ENCODE measurements at regions not wholly inside any gene's neighbourhood (a gene's known extent, or its start where the extent isn't known, plus 50 kb on each side); places are given as distances from the start of the nearest gene placed in this dataset.
"Not testable (repeated sequence)": the region's sequence is repeated elsewhere in the genome, so short reads cannot be mapped to it uniquely, and the experiment has no call there.

DNA sequence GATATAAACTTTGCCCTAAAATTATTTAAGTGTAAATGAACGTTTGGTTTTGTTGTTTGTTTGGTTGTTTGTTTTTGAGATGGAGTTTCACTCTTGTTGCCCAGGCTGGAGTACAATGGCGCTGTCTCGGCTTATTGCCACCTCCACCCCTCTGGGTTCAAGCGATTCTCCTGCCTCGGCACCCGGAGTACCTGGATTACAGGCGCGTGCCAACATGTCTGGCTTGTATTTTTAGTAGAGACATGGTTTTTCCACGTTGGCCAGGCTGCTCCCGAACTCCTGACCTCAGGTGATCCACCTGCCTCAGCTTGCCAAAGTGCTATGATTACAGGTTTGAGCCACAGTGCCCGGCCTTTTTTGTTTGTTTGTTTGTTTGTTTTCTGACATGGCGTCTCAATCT, 87.9 kb upstream of the CHD2 start:
- in situ Hi-C loops (cut with HindIII; ENCODE audit: low pct_unique_long_range_greater_than_20kb, low sequenced_read_pairs) = loop anchor here (25.0 kb wide), 1 partner anchor 100 kb away; the partner anchor contains the start of gene CHD2
- no peak for DNase-seq (ENCODE audit: low read depth)

DNA sequence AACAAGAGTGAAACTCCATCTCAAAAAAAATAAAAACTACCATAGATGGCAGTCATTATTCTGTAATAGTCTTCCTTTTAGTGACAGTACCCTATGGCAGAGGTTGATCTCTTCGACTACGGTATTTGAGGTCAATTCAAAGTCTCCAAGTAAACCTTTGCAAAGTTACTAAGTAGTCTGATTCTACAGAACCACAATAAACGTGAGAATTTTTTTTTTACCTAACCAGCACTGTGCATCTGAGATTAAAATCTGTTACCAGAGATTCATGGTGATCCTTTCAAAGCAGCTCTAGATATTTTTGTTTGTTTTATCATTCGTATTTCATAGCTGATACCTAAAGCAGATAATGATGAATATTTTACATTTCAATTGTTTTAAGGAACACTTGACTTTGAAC, 86.6 kb upstream of the CHD2 start:
- no peak for DNase-seq (ENCODE audit: low read depth)
- in situ Hi-C loops (cut with HindIII; ENCODE audit: low pct_unique_long_range_greater_than_20kb, low sequenced_read_pairs) = loop anchor here (25.0 kb wide), 1 partner anchor 99 kb away; the partner anchor contains the start of gene CHD2

DNA sequence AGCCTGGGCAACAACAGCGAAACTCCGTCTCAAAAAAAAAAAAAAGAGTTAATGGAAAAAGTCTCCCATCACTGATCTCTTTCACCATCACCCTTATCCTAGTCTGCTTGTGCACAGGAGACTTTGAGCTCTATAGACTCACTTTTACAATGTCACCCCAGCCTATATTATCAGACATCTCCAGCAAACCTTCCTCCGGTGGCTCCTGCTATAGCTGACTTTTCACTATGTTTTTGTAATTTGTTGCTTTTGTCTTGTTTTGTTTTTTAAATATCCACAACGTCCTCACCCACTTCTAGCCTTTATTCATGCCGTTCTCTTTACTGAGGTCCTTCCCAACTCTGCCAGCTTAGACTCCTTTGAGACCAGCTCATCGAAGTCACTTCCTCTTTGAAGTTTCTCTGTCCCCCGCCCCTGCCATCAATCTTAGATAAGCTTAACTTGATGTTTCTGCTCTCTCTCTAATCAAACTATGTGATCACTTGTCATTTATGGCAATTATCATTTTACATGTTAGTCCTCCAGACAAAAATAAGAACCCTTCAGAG, 82.7 kb upstream of the CHD2 start:
- in situ Hi-C loops (cut with HindIII; ENCODE audit: low pct_unique_long_range_greater_than_20kb, low sequenced_read_pairs) = loop anchor here (25.0 kb wide), 1 partner anchor 95 kb away; the partner anchor contains the start of gene CHD2
- DNase-seq (ENCODE audit: low read depth) = no peak

DNA sequence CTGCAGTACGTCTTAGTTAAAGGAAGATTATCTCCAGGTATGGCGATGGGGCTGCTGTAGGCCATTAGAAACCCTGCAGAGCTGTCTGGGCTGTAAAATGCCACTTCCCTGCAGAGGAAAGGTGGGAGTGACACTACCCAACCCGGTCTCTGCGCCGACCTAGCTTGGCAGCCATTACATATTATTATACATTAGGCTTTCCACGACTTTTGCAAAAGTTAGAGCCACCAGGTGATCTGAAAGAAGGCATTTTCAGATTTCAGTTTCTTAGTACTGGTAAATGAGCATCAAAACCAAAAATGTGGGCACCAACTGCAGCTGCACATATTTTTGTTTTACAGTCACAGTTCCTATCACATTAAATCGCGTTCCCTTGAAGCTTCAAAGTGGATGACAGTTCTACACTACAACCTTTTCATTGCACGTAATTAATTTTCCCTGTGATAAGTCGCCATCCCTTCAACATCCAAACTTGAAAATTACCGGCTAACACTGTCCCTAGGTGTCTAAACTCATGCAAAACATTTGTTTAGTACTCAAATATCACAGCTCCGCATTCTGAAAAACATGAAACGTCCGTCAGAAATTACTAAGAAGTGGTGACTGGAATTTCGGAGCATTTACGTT, 81.4 kb upstream of the CHD2 start:
- no peak for DNase-seq (ENCODE audit: low read depth)
- in situ Hi-C loops (cut with HindIII; ENCODE audit: low pct_unique_long_range_greater_than_20kb, low sequenced_read_pairs) = loop anchor here (25.0 kb wide), 1 partner anchor 94 kb away; the partner anchor contains the start of gene CHD2

DNA sequence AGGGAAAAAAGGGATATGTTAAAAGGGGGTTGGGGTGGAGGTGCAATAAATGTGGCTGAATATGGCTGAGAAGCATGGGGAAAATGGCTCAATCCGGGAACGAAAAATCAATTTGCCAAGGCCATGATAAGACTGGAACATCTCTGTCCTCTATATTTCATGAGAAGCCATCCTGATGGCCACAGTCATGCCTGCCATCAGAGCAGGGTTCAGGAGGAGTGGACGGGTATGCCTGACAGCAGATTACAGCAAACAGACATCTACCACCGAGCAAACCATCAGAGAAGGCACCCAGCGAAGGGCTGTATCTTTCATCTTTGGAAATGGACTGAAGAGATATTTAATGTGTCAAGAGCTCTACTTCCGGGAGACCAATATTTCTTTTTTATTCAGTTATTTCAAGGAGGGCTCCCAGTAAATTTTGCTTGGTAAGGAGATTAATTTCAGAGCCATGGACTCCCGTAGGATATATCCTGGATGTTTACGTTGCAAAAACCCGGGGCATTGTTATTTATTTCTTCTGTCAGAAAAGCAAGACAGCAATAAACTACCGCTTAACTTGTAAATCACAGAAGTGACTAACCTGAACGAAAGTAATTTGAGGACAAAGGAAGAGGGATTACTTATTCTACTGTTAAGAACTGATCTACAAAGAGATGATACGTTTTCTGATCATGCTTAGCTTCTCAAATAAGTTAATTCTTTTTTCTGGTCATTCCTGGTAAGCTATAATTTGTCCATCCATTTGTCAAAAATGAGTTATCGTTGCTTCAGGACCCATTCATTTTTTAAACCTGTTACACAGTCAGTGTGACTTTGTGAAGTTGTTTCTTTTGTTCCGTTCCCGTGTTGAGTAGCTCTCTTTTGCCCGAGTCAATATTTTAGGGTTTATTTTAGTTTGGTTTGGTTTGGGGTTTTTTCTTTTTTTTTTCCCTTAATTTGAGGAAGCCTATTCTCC, 80.6 kb upstream of the CHD2 start:
- in situ Hi-C loops (cut with HindIII; ENCODE audit: low pct_unique_long_range_greater_than_20kb, low sequenced_read_pairs) = loop anchor here (25.0 kb wide), 1 partner anchor 93 kb away; the partner anchor contains the start of gene CHD2
- no peak for DNase-seq (ENCODE audit: low read depth)

DNA sequence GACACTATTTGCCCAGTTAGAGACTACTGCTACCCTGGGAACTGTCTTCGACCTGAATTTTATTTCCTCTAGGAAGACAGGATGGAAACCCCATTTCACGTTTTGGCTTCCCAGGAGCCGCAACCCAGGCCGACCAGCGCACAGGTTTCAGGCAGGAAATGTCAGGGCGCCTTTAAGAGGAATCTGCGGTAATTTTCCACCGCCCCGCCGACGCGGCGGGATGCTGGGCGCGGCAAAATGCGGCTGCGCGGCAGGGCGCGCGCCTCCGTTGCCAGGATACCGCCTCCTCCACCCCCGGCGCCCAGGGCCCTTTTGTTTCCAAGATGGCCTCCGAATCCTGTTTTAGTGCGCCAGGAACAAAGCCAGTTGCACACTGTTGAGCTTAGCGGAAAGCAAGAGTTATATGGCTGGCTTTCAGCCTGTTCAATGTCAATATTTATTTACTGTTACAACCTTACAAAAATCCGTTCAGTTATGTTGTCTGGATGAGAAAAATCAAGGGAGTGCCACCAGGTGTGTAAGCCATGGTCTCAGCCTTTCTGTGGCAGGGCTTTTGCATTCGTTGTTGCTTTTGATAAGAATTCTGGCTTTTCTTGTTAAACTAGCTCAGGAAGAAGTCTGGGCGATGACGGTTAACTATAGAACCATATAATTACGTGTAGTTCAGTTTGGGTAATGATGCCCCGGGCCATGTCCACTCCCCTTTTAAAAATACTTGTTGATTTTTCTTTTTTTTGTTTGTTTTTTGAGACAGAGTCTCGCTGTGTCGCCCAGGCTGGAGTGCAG, 79.7 kb upstream of the CHD2 start:
- DNase-seq (ENCODE audit: low read depth) = peak; percentile 92
- in situ Hi-C loops (cut with HindIII; ENCODE audit: low pct_unique_long_range_greater_than_20kb, low sequenced_read_pairs) = loop anchor here (25.0 kb wide), 1 partner anchor 92 kb away; the partner anchor contains the start of gene CHD2

DNA sequence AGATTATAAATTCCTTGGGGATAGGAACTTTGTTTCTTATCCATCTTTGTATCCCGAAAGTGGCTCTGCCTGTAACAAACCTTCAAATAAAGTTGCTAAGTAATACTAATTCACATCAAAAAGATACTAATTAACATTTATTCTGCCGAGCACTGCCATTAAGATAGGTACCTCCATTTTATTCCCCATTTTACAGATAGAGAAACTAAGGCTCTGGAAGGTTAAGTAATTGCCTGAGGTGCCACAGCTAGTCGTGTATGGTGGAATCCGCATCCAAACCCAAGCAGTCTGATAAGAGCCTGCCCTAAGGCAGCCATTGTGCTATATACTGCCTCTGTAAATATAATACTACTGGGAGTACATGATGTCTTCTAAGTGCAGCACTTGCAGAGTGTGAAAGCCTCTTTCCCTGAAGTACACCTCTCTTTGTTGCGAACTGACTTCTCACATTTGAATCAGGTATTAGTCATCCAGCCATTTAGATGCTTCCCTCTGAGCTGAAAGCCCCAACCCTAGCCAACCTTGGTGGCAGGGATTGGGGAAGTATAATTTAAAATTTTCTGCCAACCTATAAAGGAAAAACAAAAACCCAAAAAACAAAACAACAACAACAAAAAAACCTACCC, 78.5 kb upstream of the CHD2 start:
- in situ Hi-C loops (cut with HindIII; ENCODE audit: low pct_unique_long_range_greater_than_20kb, low sequenced_read_pairs) = loop anchor here (25.0 kb wide), 1 partner anchor 91 kb away; the partner anchor contains the start of gene CHD2

DNA sequence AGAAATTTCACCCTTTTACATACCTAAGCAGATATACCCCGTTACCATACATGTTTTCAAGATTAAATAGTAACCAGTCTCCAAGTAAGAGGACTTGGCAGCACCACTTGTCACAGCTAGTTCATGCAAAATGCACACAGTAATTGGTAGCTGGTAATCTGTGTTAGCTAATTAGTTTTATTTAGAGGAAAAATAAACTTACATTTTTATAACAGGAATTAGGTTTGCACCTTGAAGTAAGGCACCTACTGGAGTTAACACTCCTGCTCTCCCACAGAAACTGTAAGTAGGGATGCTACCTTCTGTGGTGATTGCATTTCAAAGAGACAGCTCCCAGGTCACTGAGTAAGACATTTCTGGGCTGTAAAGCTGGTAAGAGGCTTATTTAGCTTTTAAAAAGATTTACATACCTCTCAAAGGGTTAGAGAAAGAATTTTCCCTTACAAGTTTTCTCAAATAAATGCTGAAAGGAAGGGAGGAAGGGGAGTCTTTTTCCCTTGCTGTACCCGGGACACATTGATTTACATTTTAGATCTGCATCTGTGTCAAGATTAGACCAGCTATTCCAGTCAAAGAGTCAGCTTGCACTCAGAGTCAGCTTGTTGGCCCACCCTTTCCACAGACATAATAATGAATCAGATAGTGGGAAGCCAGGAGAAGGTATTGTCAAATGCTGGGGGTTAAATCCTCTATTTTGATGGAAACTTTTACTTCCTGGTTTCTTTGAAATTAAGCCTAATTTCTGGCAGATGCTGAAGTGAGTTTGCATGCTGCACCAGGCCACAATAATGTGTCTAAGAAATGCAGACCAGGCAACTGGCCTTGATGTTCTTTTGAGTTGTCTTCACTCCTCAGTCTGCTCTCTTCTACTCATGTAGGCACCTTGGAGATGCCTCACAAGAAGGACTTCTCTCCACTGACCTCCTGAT, 77.6 kb upstream of the CHD2 start:
- DNase-seq (ENCODE audit: low read depth) = no peak
- in situ Hi-C loops (cut with HindIII; ENCODE audit: low pct_unique_long_range_greater_than_20kb, low sequenced_read_pairs) = loop anchor here (25.0 kb wide), 1 partner anchor 90 kb away; the partner anchor contains the start of gene CHD2

More for the DNA sequence above, 78.5 kb upstream of the CHD2 start:
- peak; percentile 54 for DNase-seq (ENCODE audit: low read depth)

DNA sequence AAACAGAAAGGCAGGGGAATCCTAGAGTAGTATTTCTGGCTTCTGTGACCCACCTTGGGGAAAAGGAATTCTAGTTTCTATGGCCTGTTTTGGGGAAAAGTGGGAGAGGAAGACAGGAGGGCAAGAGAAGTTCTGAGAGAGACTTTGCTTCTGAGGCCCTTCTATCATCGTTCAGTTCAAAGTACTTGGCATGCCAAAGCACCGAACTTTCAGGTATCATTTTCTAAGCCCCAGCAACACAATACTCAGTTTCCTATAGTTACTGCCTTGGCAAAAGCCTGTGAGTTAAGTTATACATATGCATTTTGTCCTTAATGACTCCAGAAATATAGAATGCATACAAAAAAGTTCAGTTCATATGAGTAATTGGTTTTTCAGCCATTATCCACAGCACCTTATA, 74.1 kb upstream of the CHD2 start:
- DNase-seq (ENCODE audit: low read depth) = no peak
- in situ Hi-C loops (cut with HindIII; ENCODE audit: low pct_unique_long_range_greater_than_20kb, low sequenced_read_pairs) = no loop called here

DNA sequence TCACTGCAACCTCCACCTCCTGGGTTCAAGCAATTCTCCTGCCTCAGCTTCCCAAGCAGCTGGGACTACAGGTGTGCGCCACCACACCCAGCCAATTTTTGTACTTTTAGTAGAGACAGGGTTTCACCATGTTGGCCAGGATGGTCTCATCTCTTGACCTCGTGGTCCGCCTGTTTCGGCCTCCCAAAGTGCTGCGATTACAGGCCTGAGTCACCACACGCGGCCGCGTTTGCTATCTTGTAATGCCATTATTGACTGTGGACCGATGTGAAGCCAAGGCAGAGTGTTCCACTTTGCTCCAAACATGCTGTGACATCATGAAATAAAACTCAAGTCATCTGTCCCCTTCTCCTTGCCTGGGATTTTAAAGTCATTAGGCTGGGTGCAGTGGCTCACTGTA, 72.1 kb upstream of the CHD2 start:
- in situ Hi-C loops (cut with HindIII; ENCODE audit: low pct_unique_long_range_greater_than_20kb, low sequenced_read_pairs); DNase-seq (ENCODE audit: low read depth): not testable (repeated sequence)

DNA sequence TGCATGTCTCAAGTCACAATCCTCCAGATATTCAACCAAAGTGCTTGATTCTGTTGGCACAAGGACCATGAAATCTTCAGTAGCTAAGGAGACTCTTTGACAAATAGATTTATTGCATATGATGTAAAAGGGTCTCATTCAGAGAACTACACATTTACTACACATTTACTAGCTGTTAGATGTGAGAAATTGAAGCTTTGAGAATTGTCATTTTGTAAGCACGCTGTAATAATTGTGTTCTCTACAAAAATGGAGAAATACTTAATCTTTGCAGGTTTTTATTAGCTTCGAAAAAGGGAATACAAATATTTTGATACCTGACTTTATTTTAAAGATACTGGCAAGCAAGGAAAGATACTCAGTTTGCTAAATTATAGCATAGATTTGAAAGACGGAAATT, 70.2 kb upstream of the CHD2 start:
- in situ Hi-C loops (cut with HindIII; ENCODE audit: low pct_unique_long_range_greater_than_20kb, low sequenced_read_pairs) = no loop called here
- DNase-seq (ENCODE audit: low read depth) = no peak

DNA sequence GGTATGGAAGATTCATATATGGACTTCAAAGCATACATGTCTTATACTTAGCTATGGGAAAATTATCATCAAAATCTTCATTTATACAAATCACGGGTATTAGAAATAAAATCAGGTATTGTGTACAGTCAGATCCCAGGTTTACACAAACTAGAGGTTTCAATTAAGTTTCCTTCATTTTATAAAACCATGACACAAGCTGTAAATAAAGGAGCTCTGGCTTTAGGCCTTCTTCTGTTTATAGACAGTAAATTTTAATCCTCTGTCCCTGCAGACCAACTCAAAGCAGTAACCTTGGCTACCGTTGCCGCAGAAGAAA, 68.8 kb upstream of the CHD2 start:
- in situ Hi-C loops (cut with HindIII; ENCODE audit: low pct_unique_long_range_greater_than_20kb, low sequenced_read_pairs) = no loop called here
- no peak for DNase-seq (ENCODE audit: low read depth)

DNA sequence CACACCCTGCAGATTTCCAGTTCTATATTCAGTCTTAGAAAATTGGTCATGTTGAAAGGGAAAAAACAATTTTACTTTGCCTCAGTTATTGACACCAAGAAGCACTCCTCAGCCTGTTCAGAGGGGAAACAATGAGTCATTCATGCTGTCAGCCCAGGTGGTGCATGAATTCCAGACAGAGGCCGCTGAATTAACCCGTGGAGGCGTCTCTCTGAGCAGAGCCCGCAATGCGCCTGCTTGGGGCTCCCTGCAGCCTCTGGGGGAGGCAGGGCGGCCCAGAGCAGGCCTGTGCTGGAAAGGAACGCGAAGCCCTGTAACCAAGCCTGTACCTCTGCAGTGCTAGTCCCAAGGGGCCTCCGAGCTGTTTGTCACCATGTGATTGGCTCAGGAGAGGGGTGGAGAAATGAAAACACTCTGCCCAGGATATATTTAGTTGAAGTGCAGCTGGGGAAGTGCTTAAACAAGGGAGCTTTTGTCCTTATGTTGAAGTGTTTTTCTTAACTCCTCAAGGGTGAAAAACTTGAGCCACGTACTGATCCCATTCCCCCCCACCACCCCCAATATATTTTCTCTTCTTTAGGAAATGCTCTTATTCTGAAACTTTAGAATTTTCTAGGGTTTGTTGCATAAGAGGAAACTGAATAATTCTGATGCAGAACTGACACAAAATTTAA, 68.3 kb upstream of the CHD2 start:
- DNase-seq (ENCODE audit: low read depth) = peak; percentile 99
- in situ Hi-C loops (cut with HindIII; ENCODE audit: low pct_unique_long_range_greater_than_20kb, low sequenced_read_pairs) = no loop called here

DNA sequence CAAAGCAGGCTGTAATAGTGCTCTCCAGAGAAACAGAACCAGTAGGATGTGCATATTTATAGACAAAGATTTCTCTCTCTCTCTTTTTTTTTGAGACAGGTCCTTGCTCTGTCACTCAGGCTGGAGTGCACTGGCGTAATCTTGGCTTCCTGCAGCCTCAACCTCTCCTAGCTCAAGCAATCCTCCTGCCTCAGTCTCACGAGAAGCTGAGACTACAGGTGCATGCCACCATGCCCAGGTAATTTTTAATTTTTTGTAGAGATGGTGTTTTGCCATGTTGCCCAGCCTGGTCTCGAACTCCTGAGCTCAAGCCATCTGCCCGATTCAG, 67.1 kb upstream of the CHD2 start:
- in situ Hi-C loops (cut with HindIII; ENCODE audit: low pct_unique_long_range_greater_than_20kb, low sequenced_read_pairs) = no loop called here
- no peak for DNase-seq (ENCODE audit: low read depth)

DNA sequence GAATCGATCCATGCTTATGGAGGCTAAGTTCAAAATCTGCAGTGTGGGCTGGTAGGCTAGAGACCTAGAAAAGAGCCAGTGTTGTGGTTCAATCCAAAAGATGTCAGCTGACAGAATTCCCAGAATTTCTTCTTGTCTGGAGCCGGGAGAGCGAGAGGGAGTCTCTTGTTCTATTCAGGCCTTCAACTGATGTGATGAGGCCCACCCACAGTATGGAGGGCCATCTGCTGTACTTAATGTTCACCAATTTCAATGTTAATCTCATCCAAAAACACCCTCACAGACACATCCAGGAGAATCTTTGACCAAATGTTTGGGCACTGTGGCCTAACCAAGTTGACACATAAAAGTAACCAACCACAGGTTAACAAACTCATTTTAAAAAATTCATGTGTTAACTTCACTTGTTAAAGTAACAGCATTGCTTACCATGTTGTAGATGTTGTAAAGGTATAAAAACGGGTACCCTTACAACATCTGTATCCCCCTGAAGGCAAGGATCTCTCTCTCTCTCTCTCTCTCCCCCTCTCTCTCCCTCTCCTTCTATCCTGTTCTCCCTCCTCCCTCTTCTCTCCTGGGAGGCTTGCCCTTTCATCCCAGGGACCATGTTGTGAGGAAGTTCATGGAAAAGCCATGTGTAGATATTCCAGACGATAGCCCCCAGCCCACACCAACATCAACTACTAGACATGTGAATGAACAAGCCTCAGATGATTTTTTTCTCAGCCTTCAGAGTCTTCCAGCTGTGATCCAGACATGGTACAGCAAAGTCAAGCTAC, 66.4 kb upstream of the CHD2 start:
- no peak for DNase-seq (ENCODE audit: low read depth)
- in situ Hi-C loops (cut with HindIII; ENCODE audit: low pct_unique_long_range_greater_than_20kb, low sequenced_read_pairs) = no loop called here

DNA sequence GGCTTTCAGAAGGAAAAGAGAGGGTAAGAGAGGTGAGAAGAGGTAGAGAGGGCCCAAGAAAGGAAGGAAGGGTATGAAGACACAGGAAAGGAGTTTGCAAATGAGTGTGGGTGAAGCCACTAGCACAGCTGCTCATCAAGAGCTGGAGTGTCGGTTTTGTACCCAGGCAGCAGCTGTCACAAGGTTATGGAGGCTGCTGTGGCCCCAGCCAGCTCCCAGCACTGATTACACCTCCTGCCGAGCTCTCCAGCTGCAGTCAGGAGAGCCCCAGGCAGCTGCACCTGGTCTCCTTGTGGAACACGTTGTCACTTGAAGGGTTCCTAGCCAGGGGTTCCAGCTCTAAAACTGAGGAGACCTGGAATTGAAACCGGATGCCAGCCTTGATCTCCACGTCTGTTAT, 60.4 kb upstream of the CHD2 start:
- in situ Hi-C loops (cut with HindIII; ENCODE audit: low pct_unique_long_range_greater_than_20kb, low sequenced_read_pairs) = no loop called here
- no peak for DNase-seq (ENCODE audit: low read depth)
